ENCODE measurements at regions not wholly inside any gene's neighbourhood (a gene's known extent, or its start where the extent isn't known, plus 50 kb on each side); places are given as distances from the start of the nearest gene placed in this dataset.

DNA sequence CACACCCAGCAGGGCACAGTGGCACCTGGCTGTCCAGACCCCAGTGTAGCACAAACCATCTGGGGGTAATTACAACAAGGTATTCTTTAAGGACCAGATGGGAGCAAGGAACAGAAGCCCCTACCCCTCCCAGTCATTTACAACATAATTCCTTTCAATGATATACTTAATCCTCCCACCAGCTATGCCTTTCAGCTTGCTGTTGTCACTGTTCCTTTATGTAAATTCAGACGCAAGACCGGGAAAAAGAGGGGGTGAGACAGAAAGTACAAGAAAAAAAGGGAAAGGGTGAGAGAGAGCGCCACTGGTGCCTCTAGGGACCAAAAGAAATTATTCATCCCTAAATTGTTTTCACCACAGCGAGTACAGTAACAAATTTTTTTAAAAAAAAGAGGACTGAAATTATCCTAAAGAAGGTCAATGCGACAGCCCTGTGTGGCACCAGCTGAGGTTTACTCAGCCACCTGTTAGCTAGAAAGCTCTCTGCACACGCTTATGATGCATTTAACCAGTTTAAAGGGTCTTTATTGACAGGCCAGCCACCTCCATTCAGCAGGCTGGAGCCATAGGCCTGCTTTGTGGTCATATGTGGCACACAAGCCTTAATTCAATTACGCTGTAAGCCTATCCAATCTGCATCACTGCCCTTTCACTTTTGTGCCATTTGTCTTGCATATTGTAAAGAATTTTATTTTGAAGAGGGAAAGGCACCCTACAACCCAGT, 210.2 kb upstream of the ISL1 start:
- Histone ChIP-seq H3K9ac (no peak overlapping the region), H3K4me2 (no peak overlapping the region), H3K4me3 (no peak overlapping the region), H3K9me3 (replicated peaks in 1 of 11) (no peaks in the 10 kb centered on the region), H3K27me3 (no peaks in the 10 kb centered on the region), H4K20me1 (no peaks in the 10 kb centered on the region), H3K27ac (no peak overlapping the region), H3K4me1 (no peaks in the 10 kb centered on the region), H3K36me3 (no peaks in the 10 kb centered on the region)
- no peak for TF ChIP-seq Cebpa-rat (IDR thresholded peaks at IDR 0.05)

DNA sequence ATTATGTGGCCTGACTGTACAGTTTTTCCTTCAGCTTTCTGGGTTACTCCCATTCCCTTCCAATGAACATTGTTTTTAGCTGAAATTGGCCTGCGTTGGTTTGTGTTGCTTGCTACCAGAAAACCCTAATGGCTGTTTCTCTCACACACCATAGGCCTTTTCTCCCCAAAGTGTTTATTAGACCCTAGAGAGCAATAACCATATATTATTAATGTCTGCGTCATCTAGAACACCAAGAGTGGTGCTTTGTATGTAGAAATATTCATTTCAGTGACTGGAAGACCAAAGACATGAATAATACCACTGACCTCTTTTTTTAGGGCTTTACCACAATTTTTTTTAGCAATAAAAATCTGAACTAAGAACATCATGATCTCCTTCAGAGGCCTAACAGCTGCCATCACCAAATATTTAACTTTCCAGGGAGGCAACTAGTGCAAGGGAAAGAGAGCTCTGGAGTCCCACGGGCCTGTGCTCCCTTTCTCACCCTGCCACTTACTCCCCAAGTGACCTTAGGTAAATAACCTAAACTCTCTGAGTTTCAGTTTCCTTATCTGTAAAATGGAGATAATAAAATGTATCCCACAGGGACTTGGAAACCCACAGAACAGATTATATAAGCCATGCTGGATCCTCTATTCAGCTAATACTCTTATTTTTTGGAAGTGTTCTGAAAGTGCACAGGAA, 201.9 kb upstream of the ISL1 start:
- Histone ChIP-seq H4K20me1 (no peaks in the 10 kb centered on the region), H3K9me3 (replicated peaks in 1 of 11) (no peaks in the 10 kb centered on the region), H3K36me3 (no peaks in the 10 kb centered on the region), H3K4me3 (no peak overlapping the region), H3K9ac (no peak overlapping the region), H3K4me1 (no peaks in the 10 kb centered on the region), H3K4me2 (no peak overlapping the region), H3K27ac (no peak overlapping the region), H3K27me3 (no peaks in the 10 kb centered on the region)
- TF ChIP-seq Cebpa-rat (IDR thresholded peaks at IDR 0.05), result no peak

DNA sequence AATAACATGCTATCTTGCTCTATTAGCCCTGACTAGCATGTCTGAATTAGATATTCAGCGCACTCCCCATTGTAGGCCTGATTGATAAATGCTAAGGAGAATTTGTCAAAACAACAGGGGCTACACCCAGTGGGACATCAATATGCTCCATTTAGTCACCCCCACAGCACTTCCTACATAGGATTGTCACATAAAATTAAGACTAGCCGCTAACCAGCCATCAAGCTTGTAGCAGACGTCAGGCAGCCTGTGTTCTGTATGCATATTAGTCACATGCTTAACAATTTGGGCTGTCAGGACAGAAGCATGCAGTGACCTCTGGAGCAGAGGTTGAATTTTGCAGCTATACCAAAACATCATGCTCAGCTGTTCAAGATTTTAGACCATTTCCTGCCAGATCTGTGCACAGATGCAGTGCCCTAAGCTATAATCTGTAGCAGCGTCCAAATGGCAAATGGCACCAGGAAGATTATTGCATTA, 197.4 kb upstream of the ISL1 start:
- TF ChIP-seq Cebpa-rat (IDR thresholded peaks at IDR 0.05), result no peak

DNA sequence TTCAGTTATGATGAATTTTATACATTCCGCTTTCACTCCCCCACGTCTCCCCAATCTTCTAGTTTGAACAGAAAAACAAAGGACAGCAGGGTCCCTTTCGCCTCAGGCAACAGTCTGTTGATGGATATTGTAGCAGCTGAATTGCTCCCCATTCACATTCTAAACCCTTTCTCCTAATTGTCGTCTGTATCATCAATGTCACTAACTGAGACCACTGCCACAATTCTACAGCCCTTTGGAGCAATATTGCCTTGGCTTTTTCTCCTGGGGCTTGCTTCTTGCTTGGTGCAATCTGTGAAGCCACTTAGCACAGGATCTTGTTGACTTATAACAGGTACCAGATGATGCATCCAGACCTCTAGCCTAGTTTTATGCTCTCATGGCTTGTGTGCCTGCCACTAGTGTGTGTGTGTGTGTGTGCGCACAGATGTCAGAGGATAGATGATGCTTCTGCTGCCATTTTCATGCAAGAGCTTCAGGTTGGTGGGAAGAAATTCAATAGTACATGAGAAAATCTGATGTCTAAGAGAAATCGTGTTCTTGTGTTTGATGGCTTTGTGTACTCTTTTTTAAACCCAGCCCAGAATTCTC, 195.2 kb upstream of the ISL1 start:
- Histone ChIP-seq H3K4me1 (no peaks in the 10 kb centered on the region), H3K4me3 (no peak overlapping the region), H3K27me3 (no peaks in the 10 kb centered on the region), H4K20me1 (no peaks in the 10 kb centered on the region), H3K36me3 (no peaks in the 10 kb centered on the region), H3K4me2 (no peak overlapping the region), H3K9me3 (replicated peaks in 1 of 11) (no peaks in the 10 kb centered on the region), H3K9ac (no peak overlapping the region), H3K27ac (no peak overlapping the region)
- TF ChIP-seq Cebpa-rat (IDR thresholded peaks at IDR 0.05), result no peak

More for the DNA sequence above, 197.4 kb upstream of the ISL1 start:
- no peak overlapping the region for H3K4me3 ChIP-seq
- no peaks in the 10 kb centered on the region for H4K20me1 ChIP-seq
- H3K27ac ChIP-seq, result no peak overlapping the region
- H3K36me3 ChIP-seq, result no peaks in the 10 kb centered on the region
- no peak overlapping the region for H3K4me2 ChIP-seq
- H3K9me3 ChIP-seq (replicated peaks in 1 of 11), result no peaks in the 10 kb centered on the region
- no peaks in the 10 kb centered on the region for H3K27me3 ChIP-seq
- no peak overlapping the region for H3K9ac ChIP-seq
- H3K4me1 ChIP-seq, result no peaks in the 10 kb centered on the region

DNA sequence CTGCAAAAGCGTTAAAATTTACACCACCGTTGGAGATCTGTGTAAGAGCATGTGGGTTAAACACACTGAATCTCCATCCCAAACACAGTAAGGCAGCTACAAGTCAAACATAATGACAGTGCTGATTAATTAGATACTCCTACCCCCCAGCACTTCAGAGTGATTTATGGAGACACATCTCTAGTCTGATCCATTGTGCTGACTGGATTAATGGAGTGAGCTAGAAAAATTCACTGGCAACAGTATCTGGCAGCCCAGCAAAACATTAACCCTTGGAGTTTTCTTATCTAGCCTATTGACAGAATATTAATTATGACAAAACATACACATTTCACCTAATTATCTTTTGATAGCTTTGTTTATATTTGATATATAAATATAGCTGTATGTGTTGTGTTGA, 188.6 kb upstream of the ISL1 start:
- TF ChIP-seq Cebpa-rat (IDR thresholded peaks at IDR 0.05), result no peak
- Histone ChIP-seq H3K27me3 (no peaks in the 10 kb centered on the region), H4K20me1 (no peaks in the 10 kb centered on the region), H3K4me2 (peak overlapping the region in 2 of 11 experiments; percentile 55 to 67; a peak in 4 of 22 replicates), H3K4me3 (peak overlapping the region in 2 of 10 experiments; percentile 28 to 39; a peak in 3 of 20 replicates), H3K36me3 (no peaks in the 10 kb centered on the region), H3K9me3 (replicated peaks in 1 of 11) (no peaks in the 10 kb centered on the region), H3K27ac (no peak overlapping the region), H3K9ac (peak overlapping the region in 1 of 11 experiments; percentile 42; a peak in 1 of 22 replicates), H3K4me1 (peaks cover 0 to 38% (median 0%) of the 10 kb centered on the region in 10 experiments; a peak in 7 of 20 replicates)

DNA sequence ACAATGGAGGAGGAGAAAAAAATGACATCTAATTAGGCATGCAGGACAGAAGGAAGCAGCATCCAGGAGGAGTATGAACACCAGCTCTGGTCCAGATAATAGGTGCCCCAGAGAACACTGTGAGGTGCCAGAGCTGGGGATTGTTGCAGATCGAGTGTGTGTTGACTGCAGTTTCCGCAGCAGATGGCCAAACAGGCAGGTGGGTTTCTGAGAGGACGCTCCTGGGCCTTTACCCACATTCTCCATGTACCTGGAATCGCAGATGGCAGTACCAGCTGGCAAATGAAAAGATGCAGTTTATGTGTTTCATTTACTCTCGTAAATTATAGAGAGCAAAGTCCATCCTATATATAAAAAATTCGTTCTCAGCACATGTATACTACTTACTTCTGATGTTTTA, 182.2 kb upstream of the ISL1 start:
- Histone ChIP-seq H3K36me3 (no peaks in the 10 kb centered on the region), H3K9ac (no peak overlapping the region), H3K27ac (peak overlapping the region in 2 of 11 experiments; percentile 46 to 81; a peak in 2 of 22 replicates), H3K9me3 (replicated peaks in 1 of 11) (peaks cover 0 to 6% (median 0%) of the 10 kb centered on the region in 11 experiments; a peak in 2 of 22 replicates), H3K4me2 (peak overlapping the region in 2 of 11 experiments; percentile 87 to 92; a peak in 4 of 22 replicates), H4K20me1 (no peaks in the 10 kb centered on the region), H3K27me3 (no peaks in the 10 kb centered on the region), H3K4me3 (no peak overlapping the region), H3K4me1 (peaks cover 0 to 67% (median 0%) of the 10 kb centered on the region in 10 experiments; a peak in 7 of 20 replicates)
- TF ChIP-seq Cebpa-rat (IDR thresholded peaks at IDR 0.05), result no peak

DNA sequence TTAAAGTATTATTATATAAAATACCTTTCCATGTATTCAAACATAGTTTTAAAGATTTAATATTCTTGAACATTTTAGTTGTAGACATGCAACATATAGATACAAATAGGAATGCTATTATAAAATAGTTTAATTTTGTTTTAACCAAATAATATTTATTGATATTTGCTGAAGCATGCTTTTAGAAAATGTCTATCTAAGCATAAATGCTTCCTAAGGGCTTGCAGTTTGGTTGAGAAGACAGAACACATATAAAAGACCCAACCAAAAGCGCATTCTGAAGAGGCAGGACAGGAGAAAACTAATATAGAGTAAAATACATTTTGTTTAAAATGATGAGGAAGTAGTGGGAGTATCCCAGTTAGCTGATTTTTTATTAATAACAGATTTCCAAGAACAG, 181.5 kb upstream of the ISL1 start:
- peaks cover 0 to 6% (median 0%) of the 10 kb centered on the region in 11 experiments; a peak in 2 of 22 replicates for H3K9me3 ChIP-seq (replicated peaks in 1 of 11)
- H3K27ac ChIP-seq, result no peak overlapping the region
- H3K4me3 ChIP-seq, result no peak overlapping the region
- peaks cover 0 to 60% (median 0%) of the 10 kb centered on the region in 10 experiments; a peak in 7 of 20 replicates for H3K4me1 ChIP-seq
- H3K36me3 ChIP-seq, result no peaks in the 10 kb centered on the region
- no peaks in the 10 kb centered on the region for H3K27me3 ChIP-seq
- TF ChIP-seq Cebpa-rat (IDR thresholded peaks at IDR 0.05), result no peak
- peak overlapping the region in 3 of 11 experiments; percentile 36 to 78 (median 76); a peak in 4 of 22 replicates for H3K4me2 ChIP-seq
- H3K9ac ChIP-seq, result no peak overlapping the region
- H4K20me1 ChIP-seq, result no peaks in the 10 kb centered on the region

DNA sequence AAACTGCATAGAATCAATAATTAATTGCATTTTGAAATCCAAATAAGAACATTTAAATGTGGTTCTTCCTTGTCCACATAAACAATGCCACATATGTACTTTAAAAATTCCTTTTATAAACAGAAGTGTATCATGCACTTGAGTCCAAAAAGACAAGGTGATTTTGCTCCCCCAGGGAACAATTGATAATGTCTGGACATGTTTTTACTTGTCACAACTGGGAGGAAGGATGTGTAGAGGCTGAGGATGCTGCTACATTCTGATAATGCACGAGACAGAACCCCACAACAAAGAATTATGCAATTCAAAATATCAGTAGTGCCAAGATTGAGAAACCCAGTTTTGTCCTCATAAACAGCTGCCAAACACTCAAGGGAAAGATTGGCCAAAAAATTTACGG, 181.1 kb upstream of the ISL1 start:
- no peak overlapping the region for H3K27ac ChIP-seq
- H3K4me2 ChIP-seq, result peak overlapping the region in 3 of 11 experiments; percentile 36 to 78 (median 76); a peak in 6 of 22 replicates
- no peak overlapping the region for H3K9ac ChIP-seq
- H3K4me1 ChIP-seq, result peaks cover 0 to 56% (median 0%) of the 10 kb centered on the region in 10 experiments; a peak in 7 of 20 replicates
- no peaks in the 10 kb centered on the region for H3K27me3 ChIP-seq
- no peak for TF ChIP-seq Cebpa-rat (IDR thresholded peaks at IDR 0.05)
- H3K4me3 ChIP-seq, result no peak overlapping the region
- H3K9me3 ChIP-seq (replicated peaks in 1 of 11), result peaks cover 0 to 6% (median 0%) of the 10 kb centered on the region in 11 experiments; a peak in 2 of 22 replicates
- no peaks in the 10 kb centered on the region for H3K36me3 ChIP-seq
- no peaks in the 10 kb centered on the region for H4K20me1 ChIP-seq

DNA sequence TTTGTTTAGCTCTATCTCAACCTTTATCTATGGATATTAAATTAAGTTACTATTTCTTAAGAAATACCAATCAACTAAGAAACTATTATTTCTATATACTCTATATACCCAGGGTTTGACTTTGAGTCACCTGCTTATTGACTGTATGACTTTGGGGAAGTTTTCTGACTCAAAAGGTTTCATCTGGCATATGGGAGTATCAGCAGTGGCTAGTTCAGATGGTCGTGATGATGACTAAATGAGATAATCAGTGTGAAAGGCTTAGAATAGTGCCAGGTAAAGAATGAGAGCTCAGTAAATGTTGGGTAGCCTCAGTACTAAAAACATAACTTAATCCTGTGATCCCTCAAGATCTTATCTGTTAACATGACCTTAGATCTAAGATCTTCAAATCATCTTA, 179.7 kb upstream of the ISL1 start:
- no peak for TF ChIP-seq Cebpa-rat (IDR thresholded peaks at IDR 0.05)
- Histone ChIP-seq H3K4me3 (no peak overlapping the region), H3K4me1 (peaks cover 0 to 42% (median 0%) of the 10 kb centered on the region in 10 experiments; a peak in 7 of 20 replicates), H4K20me1 (no peaks in the 10 kb centered on the region), H3K27me3 (no peaks in the 10 kb centered on the region), H3K4me2 (no peak overlapping the region), H3K9me3 (replicated peaks in 1 of 11) (peaks cover 0 to 6% (median 0%) of the 10 kb centered on the region in 11 experiments; a peak in 2 of 22 replicates), H3K27ac (no peak overlapping the region), H3K9ac (no peak overlapping the region), H3K36me3 (no peaks in the 10 kb centered on the region)

Measured in BLaER1 treated with 17β-estradiol and CSF1 and Interleukin-3, amounts not matched to agents 10 nM and 100 nM (cell line).